NB4 (cell line): ENCODE measurements at regions not wholly inside any gene's neighbourhood (a gene's known extent, or its start where the extent isn't known, plus 50 kb on each side); places are given as distances from the start of the nearest gene placed in this dataset.
"Not testable (repeated sequence)": the region's sequence is repeated elsewhere in the genome, so short reads cannot be mapped to it uniquely, and the experiment has no call there.

Experiments used
- DNase-seq: peaks from one replicate; pipeline ENCODE4 v3.0.0; 2010; ENCODE audit warnings: low read depth
- H3K4me3 ChIP-seq: one replicate; pipeline ENCODE4 v1.5.1; 2011; ENCODE audit warnings: mild to moderate bottlenecking, low read depth, low read length, moderate library complexity
- CTCF ChIP-seq: IDR thresholded peaks from one replicate; pipeline ENCODE4 v1.5.1; 2012; ENCODE audit warnings: low read depth, low read length
- MYC ChIP-seq: IDR thresholded peaks from 2 replicates; pipeline ENCODE4 v1.6.1; 2011; ENCODE audit warnings: low read depth, low read length
- POLR2A ChIP-seq: IDR thresholded peaks from 2 replicates; pipeline ENCODE4 v1.6.1; 2011; ENCODE audit warnings: mild to moderate bottlenecking; ENCODE audit not compliant: insufficient read length; ENCODE audit errors: extremely low read depth
- TF ChIP-seq, protein P1 (sequence below): IDR thresholded peaks from 2 replicates; pipeline ENCODE4 v1.6.1; 2011; ENCODE audit warnings: low read depth, low read length

GRCh38 chr2:83261591-83262136, 1197.4 kb downstream of the SUCLG1 start:
- no peak overlapping the region for H3K4me3 ChIP-seq

DNA sequence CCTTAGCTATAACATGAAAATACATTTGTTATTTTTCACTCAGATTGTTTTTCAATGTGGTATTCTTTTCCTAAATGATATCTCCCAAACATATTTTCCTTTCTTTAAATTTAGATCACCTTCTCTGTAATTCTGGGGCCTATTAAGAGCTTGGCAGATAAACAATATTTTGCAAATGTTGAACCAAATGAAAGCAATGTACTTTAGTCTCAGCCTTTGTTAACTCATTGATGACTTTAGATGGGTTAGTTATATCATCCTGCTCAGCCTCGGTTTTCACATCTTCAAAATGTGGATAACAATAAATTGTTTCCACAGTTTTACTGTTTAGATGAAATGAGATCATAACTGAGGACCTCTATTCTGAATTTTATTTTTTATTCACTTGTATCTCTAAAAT, 1205.2 kb downstream of the SUCLG1 start:
- no peak for DNase-seq
- no peak overlapping the region for H3K4me3 ChIP-seq
- TF ChIP-seq CTCF, result no peak

More at GRCh38 chr2:83261591-83262136, 1197.4 kb downstream of the SUCLG1 start:
- DNase-seq, result no peak
- TF ChIP-seq CTCF (no peak), POLR2A (no peak), MYC (no peak)
- TF ChIP-seq, protein P1, sequence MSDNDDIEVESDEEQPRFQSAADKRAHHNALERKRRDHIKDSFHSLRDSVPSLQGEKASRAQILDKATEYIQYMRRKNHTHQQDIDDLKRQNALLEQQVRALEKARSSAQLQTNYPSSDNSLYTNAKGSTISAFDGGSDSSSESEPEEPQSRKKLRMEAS, result no peak

- TF ChIP-seq POLR2A, result no peak
- TF ChIP-seq MYC, result no peak
- TF ChIP-seq, protein P1, result no peak
- no peak for TF ChIP-seq CTCF
- no peak for DNase-seq
Observed at GRCh38 chr2:83251321-83251872, 1207.7 kb downstream of the SUCLG1 start.

GRCh38 chr2:83245806-83246537, 1213.1 kb downstream of the SUCLG1 start:
- DNase-seq, H3K4me3 ChIP-seq: not testable (repeated sequence)

More at GRCh38 chr2:83251321-83251872, 1207.7 kb downstream of the SUCLG1 start:
- H3K4me3 ChIP-seq, result no peak overlapping the region

DNA sequence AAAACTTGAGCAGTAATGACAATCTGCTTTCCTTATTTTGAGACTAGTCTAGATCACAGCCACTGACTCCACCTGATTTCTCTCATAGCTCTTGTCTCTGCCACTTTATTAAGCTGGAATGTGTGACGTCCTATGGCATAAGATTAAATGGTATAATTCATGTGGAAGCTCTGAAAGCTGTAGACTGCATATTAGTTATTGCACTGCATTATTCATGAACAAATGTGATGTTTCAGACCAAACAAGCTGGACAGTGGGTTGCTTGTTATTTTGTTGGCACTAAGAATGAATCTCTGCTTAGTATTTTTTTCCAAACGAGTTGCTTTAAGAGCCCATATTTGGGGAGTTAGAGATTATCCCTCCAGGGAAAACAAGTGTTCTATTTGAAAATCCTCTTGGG, 1218.5 kb downstream of the SUCLG1 start:
- no peak overlapping the region for H3K4me3 ChIP-seq
- no peak for DNase-seq
- no peak for TF ChIP-seq CTCF
- TF ChIP-seq POLR2A, result no peak
- no peak for TF ChIP-seq MYC
- TF ChIP-seq, protein P1, result no peak

DNA sequence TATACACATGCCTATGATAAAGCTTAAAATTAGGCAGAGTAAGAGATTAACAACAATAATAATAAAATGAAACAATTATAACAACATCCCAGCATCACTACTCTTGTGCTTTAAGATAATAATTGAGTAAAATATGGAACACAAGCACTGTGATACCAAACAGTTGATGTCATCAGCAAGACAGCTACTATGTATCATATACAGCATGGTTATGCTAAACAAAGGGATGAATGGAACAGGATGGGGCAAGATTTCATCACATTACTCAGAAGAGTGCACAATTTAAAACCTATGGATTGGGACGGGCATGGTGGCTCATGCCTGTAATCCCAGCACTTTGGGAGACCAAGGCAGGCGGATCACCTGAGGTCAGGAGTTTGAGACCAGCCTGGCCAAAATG, 1221.0 kb downstream of the SUCLG1 start:
- no peak for TF ChIP-seq MYC

DNA sequence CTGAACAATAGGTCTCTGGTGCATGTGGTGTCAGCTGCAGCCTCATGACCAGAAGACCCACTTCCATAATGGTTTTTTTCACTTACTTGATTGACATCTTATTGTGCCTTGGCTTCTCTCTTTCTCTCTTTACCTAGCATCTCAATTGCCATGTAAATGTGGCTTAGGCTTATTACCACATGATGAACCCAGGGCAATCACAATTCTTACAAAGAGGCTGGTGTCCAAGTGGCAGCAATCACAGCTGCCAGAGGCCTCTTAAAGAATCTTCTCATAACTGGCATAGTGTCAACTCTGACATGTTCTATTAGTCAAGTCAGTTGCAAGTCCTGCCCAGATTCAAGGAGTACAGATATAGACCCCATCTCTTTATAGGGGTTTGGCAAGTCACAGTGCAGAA, 1224.8 kb downstream of the SUCLG1 start:
- DNase-seq, result no peak
- TF ChIP-seq POLR2A (no peak), CTCF (no peak), MYC (no peak)
- TF ChIP-seq, protein P1, result no peak

More for the DNA sequence above, 1221.0 kb downstream of the SUCLG1 start:
- no peak overlapping the region for H3K4me3 ChIP-seq
- DNase-seq, result no peak

More for the DNA sequence above, 1224.8 kb downstream of the SUCLG1 start:
- H3K4me3 ChIP-seq, result no peak overlapping the region
